Fibroblast of mammary gland (primary cell): ENCODE measurements at regions not wholly inside any gene's neighbourhood (a gene's known extent, or its start where the extent isn't known, plus 50 kb on each side); places are given as distances from the start of the nearest gene placed in this dataset.

Experiments used
- DNase-seq: peaks from one replicate; pipeline ENCODE4 v3.0.0-alpha.2; 2010; ENCODE audit warnings: low read depth
- H3K4me3 ChIP-seq: 2 replicates; pipeline ENCODE4 v1.5.1; 2011; ENCODE audit warnings: low read depth, mild to moderate bottlenecking, low read length, moderate library complexity; ENCODE audit not compliant: control insufficient read depth
- CTCF ChIP-seq: conservative IDR thresholded peaks from 2 replicates; pipeline ENCODE4 v1.5.1; 2011; ENCODE audit warnings: low read depth, low read length, inconsistent platforms; ENCODE audit not compliant: control insufficient read depth, insufficient read depth

- no peak overlapping the region for H3K4me3 ChIP-seq
- TF ChIP-seq CTCF = no peak
- no peak for DNase-seq
Observed at GRCh38 chr6:88482465-88482864, 316.3 kb upstream of the CNR1 start.

- DNase-seq = no peak
- TF ChIP-seq CTCF = no peak
- no peak overlapping the region for H3K4me3 ChIP-seq
Observed at GRCh38 chr6:88481519-88481918, 315.4 kb upstream of the CNR1 start.

GRCh38 chr6:88480816-88481215, 314.7 kb upstream of the CNR1 start:
- no peak overlapping the region for H3K4me3 ChIP-seq
- DNase-seq = no peak
- no peak for TF ChIP-seq CTCF

- DNase-seq = peak; percentile 39
- H3K4me3 ChIP-seq = no peak overlapping the region
- TF ChIP-seq CTCF = no peak
Observed at GRCh38 chr6:88477413-88477812, 311.3 kb upstream of the CNR1 start.

- DNase-seq = no peak
- H3K4me3 ChIP-seq = no peak overlapping the region
- no peak for TF ChIP-seq CTCF
Observed at GRCh38 chr6:88476388-88476787, 310.2 kb upstream of the CNR1 start.

- DNase-seq = no peak
- TF ChIP-seq CTCF = no peak
- H3K4me3 ChIP-seq = no peak overlapping the region
Observed at GRCh38 chr6:88474720-88475119, 308.6 kb upstream of the CNR1 start.

GRCh38 chr6:88473589-88473988, 307.4 kb upstream of the CNR1 start:
- no peak for TF ChIP-seq CTCF
- no peak overlapping the region for H3K4me3 ChIP-seq
- no peak for DNase-seq
